NCI-H2029 treated with DMSO at 0.1 percent for 48 hours (cell line): ENCODE measurements at regions not wholly inside any gene's neighbourhood (a gene's known extent, or its start where the extent isn't known, plus 50 kb on each side); places are given as distances from the start of the nearest gene placed in this dataset.

ENCODE experiments used
- DNase-seq: peaks from one replicate; lab custom pipeline; 2025; lab: John Stamatoyannopoulos, UW

DNA sequence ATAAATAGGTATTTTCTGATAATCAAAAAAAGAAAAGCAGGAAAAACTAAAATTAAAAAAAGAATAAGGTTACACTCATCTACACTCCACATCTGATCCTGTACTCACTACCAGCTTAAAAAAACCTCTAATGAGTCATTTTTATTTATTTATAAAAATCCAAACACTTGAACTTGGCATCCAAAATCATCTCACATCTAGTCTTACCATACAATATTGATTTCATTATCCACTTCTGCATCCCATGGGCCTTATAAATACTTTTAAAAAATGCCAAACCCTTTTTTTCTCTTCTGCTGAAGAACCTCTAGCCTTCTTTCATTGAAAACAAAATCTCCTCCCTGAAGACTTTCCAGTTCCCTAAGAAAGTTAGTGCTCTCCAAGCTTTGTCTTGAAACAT is 109.7 kb downstream of the TMTC3 start:
- DNase-seq = no peak

DNA sequence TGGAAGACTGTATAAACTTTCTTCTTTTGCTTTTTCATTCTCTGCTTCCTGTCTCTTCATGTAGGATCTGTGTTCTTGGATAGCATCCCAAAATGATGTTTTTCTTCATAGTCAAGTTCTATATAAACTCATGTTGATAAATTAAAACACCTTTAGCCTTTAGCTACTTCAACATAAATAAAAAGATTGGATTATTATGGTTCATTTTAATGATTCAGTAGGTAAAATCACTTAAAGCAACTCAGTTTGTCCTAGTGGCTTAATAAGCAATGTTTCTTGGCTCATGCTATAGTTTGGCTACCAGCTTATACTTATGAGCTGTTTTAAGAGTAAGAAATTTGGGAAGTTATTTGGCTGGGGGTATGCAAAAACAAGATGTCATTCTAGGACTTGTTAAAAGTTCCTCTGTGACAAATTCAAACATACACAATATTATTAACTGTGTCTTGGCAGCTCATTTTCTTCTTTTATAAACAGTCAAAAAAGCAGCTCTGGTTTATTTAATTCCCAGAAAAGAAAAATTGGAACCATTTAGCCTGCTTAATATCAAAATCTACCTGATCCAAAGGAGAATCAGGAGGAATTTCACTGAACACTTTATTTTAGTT is 111.4 kb downstream of the TMTC3 start:
- no peak for DNase-seq

DNA sequence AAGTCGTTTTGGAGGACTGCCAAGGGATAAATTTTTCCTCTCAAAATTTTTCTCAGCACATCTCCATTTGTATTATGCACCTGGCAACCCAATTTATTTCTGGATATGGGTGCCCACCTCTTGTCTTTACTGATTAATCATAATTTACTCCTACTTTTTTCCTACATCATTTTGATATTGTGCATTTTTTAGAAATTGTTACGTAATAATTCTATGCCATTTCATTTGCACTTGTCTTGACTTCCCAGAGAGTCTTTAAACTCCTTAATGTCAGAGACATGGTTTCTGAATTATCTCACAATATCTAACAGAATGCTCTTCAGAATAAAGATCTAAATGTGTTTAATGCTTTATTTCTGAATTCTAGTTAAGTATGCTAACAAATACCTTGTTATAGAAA is 113.1 kb downstream of the TMTC3 start:
- no peak for DNase-seq

DNA sequence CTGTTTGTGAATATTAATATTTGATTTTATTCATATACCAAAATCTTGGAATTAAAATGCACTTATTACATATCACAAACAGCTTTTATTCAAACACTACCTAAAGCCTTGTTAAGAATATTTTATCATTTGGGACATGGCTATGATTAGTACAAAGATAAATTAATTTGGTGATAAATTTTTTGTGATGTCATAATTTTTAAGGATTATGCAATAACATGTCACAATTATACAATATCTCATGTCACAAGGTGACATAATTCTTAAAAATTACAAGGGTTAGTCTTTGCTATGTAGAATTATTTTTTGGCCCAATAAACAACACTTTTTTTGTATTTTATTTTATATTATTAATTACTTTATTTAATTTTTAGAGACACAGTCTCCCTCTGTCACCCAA is 113.7 kb downstream of the TMTC3 start:
- no peak for DNase-seq

DNA sequence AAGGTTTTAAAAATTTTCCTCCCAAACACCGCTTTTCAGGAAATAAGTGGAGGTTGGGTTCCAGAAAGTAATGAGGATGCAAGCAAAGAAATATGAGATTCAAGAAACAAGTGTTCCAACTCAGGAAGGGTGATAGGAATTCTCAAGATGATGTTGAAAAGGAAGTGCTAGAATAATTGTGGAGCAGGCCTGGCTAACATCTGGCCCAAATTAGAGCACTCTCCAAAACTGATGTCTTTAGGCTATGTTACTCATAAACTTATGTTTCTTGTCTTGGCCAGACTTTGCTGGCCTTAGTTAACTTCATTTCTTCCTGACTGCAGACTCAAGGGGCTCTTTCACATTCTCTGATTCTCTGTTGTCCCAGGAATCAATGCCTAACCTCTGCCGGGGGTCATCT is 116.3 kb downstream of the TMTC3 start:
- no peak for DNase-seq

DNA sequence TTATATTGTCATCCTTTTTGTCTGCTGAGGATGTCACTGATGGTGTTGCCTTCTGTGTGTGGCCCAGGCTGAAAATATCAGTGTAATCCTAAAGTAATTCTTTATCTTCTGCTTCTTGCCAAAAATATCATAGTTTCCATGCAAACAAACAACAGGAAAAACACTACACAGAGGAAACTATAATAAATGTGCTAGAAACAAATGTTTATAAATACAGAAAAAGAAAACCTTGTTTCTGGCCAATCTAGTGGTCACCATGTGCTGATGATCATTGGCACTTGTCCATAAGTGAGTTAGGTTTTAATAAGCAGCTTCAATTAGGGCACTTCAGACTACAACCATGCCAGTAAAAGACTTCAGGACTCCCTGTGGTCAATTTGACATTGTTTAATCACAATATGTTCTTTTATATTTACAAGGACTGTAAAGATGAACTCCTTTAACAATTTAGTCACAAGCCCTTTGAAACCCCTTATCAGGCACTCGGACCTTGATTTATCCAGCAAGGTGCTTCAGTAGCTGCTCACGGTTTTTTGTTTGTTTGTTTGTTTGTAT is 124.8 kb downstream of the TMTC3 start:
- no peak for DNase-seq

DNA sequence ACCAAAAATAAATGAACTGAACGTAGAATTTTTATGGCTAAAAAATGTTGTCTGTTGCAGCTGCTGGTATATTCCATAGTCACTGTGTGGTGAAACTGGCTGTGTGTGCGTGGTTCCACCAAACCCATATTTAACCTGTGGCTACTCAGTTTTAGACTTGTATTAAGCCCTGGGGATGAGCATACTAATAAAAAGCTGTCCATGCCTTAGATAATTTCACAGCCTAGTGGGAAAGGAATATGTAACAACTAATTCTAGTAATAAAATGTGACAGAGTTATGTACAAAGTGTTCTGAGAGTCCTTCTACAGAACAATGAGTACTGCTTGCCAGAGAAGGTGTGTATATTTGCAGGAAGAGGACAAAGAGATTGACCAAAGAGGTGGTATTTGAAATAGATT is 125.5 kb downstream of the TMTC3 start:
- no peak for DNase-seq

DNA sequence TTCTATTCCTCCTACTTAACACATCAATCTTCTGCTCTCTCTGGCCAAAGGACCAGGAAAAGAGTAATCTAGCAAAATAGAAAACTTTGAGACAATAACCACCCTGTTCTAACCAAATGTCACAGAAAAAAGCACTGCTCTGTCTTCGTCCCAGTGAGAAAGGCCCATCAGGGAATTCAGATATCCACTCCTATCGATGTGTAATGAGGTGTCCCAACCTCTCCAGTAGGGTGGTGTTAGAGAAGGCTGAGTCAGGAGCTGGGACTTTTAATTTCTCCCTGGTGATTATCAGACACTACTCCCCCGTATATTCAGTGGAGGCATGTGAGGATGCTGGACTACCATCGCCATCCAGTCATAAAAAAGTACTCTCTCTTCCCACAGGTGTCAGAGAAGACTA is 130.3 kb downstream of the TMTC3 start:
- no peak for DNase-seq

DNA sequence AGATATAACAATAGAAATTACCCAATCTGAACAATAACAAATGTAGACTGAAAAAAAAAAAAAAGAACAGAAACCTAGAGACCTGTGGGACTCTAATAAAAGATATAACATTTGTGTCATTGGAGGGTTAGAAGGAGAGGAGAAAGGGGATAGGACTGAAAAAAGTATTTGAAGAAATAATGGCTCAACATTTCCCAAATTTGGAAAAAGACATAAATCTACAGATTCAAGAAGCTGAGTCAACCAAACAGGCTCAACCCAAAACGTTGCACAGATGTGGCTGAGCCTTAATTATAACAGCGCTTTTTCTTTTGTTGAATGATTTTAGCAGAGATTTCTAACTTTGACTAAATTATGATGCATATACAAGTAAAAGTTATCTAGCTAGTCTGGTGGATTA is 131.3 kb downstream of the TMTC3 start:
- no peak for DNase-seq

DNA sequence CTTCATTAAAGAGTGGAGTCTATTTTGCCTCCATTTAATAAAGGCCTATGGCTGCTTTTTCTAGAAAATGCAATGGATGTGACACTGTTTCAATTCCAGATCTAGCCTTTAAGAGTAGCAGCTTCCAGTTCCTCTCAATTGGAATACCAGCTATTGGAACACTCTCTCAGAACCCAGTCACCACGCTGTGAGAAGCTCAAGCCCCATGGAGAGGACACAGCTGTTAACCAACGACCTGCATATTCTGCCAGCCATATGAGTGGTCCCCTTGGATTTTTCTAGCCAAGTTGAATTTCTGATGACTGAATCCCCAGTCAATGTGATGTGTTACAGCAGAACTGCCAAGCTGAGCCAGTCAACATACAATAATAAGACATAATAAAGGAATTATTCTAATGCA is 131.8 kb downstream of the TMTC3 start:
- no peak for DNase-seq

DNA sequence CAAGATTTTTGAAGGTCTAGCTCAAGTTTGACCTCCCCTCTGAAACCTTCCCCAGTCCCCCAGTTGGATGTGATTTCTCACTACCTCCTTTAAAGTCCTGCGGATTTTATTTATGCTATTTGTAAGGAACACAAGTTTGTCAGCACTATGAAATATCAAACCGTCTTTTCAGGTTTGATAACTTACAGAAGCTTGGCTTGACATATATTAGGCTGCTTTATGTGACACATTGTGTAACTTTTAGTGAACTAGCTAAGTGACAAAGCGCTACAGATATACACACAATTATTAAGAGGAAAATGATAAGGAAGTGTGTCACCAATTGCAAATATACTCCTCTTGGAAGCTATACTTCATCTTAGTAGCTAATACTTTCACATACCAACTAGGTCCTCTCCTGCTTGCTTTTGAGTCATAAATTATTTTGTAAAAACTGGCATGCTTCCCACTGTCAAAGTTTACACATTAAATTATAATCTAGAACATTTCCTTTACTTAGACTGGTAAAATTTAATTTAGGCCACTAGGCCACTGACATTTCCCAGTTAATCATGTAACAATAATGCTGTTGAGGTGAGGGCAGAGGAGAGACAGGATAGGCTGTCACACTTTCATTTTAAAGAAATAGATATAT is 149.5 kb downstream of the TMTC3 start:
- no peak for DNase-seq

DNA sequence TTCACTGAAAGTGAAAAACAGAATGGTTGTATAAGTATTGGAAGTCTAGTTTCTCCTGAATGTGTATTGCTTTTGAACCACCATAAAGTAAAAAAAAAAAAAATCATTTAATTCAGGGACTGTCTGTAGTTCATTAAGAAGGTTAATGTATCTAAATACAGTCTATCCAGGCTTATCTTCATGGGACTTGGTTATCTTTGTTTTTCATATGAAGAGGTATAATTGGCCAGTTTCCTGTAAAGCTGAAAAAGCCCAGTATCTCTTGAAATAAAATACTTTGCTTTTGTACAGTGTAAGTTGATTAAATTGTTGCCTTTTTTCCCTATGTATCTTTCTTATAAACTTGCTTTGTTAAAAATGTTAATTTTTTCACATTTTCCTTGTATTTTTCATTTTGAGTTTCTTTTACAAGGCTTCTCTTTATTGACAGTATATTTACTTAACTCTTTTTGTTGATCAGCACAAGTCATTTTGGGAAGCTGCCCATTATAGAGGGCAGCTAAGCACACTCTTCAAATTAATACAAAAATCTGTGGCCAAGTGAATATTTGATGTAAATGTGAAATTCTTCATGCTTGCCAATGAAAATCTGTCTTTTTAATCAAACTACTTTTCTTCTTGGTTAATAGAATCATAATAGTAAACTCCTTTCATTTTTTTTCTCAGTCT is 156.0 kb downstream of the TMTC3 start:
- DNase-seq = peak; percentile 56

DNA sequence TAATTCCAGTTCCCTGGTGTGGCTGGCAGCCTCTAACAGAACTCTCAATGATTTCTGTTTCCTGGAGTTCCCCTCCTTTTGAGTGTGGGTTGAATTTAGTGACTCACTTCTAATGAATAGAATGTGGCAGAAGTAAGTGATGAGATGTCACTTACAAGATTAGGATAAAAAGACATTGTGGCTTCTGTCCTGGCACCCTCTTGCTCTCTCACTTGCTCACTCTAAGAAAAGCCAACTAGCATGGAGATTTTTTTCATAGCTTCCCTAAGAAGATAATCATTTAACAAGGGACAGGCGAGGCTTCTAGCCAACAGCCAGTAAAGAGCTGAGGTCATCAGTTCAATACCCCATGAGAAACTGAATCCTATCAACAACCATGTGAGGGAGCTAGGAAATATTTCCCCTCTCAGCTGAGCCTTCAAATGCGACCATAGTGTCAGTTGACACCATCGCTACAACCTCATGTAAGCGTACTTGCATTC is 156.7 kb downstream of the TMTC3 start:
- peak; percentile 56 for DNase-seq

DNA sequence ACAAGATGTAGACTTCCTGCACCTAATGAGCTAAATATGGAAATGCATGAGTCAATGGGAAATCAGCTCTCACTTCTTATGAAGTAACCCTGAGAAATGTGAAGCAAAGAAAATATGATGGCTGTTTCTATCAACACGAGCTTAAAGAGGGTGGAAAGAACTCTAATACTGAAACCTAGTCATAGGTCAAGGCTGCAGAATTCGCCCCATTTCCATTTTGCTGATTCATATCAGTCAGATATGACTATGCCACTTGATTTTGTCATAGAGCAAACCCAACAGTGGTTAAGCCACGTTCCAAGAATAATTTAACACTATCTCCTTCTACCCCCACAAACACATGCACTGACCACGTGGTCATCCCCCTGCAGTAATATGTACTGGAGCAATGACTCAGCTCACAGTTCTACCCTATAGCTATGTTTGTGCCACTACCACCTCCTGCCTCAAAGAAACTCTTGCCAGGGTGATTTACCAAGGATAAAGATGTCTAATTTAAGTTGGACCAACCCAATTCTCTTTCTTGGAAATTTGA is 157.5 kb downstream of the TMTC3 start:
- DNase-seq = no peak

DNA sequence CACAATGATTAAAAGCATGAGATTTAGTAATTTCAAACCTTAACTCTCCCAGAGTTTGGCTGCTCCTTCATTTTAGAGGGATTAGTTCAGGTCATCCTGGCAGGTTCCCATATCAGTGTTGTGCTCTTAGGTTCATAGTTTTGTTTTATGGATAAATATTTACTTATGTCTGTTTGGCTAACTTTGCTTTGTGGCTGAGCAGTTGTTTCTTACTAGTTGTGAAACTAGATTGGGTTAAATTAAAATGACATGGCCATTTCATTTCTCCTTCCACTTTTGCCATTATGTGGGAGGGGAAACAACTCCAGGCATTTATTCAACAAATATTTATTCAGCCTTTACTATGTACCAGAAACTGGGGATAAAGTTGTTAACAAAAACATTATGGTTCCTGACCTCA is 158.8 kb downstream of the TMTC3 start:
- no peak for DNase-seq

DNA sequence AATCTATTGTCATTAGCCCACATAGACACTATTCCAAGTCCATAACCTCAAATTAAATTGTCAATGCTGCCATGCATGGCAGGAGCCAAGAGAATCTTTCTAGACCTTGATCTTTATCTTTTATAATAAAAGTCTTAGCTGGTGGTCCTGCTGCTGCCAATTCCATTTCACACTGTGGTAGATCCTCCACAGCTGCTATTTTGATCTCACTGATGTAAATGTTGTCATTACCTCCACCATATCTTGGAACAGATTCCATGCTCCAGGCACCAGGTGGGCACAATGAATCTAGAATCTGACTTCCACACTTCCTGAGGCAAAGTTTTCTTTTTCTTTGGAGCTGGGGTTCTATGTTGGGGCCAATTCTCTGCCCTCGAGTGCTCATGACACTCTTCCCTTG is 161.2 kb downstream of the TMTC3 start:
- no peak for DNase-seq

DNA sequence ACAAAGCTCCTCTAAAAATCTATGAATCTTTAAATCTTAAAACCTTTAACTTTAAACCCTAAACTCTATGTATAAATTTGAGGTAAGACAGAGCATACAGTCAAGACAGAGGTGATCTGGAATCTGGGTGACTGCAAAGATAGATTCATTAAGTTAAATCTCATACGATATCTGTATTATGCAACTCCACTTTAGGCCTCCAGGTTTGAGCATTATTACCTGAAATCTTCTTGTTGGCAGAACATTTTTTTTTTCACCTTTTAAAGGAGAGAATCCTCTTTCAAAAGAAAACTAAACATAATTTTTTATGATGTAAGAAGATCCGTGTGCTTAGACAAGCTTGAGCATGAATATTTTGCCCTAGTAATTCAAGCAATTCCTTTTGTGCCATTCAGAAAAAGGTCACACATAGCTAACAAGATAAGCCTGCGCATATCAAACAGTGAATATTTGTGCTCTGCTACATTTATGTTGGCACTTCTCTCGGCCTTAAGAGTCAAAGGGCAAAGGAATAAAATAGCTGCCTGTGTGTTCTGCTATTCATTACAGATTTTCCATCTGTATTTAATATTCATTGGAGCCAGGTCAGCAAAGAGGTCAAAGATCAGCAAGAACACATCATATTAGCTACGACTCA is 163.3 kb downstream of the TMTC3 start:
- no peak for DNase-seq

DNA sequence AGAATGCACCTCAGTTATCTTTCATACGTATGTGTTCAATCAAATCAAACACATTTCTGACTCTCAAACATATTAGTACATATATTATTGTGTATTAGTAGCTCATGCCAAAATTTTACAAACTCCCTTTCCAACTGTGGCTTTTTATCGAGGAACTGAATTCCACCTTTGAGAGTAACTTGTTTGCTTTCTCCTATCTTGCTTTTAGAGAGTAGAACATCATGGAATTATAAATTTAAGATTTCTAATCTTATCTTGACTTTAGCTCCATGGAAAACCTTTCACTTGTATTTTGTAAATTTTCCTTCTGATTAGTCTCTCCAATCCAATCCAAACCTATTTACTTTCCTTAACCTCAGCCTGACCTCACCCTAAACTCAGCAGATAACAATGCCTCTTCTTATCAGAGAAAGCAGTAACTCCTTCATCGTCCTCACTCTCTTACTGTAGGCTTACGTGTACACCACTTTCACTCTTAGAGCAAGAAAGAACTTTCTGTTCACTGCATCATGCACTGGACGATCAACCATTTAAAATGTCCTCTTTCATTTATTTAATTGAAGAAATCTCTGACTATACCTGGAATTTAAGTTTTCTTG is 164.5 kb downstream of the TMTC3 start:
- DNase-seq = no peak

DNA sequence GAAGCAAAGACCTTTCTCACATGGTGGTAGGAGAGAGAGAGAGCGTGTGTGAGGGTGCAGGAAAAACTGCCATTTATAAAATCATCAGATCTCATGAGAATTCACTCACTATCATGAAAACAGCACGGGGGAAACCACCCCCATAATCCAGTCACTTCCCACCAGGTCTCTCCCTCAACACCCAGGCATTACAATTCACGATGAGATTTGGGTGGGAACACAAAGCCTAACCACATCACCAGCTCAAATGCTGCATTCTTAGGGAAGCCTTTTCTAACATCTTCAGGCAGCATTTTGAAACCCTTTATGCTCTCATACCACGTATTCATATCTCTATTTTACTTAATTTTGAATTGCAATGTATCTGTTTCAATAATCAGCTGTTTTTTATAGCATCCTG is 165.9 kb downstream of the TMTC3 start:
- no peak for DNase-seq

DNA sequence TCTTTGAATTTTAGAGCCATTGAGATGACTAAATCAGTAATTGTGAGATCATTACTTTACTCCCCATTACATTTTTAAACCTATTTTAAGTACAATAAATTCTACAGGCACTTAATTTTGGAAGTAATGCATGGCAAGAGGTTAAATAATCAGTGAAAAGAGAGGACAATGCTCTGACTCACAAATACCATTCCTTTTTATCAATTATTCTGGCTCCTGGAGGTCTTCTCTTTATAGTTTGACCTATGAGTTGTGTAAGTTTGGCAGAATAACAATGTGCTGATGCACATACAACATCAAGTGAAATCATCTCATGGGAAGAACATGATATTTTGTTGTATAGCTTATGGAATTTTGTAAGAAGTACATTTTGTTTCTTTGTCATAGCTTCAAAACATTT is 166.7 kb downstream of the TMTC3 start:
- no peak for DNase-seq

DNA sequence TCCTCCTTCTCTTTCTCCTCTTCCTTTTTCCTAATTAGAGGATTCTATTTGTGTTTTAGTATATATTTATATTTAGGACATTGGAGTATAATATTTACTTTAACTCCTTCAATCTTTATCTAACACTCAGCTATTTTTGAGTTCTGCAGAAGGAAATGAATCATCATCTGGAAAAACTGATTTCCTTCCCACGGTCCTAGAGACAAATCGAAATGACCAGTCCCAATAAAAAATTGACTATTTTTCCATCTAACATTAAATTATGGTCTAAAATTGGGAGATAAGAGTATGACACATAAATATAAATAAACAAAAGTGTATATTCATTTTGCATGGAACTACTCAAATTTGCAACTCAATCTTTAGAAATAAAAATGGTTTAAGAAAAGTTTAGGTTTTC is 167.4 kb downstream of the TMTC3 start:
- DNase-seq = no peak

DNA sequence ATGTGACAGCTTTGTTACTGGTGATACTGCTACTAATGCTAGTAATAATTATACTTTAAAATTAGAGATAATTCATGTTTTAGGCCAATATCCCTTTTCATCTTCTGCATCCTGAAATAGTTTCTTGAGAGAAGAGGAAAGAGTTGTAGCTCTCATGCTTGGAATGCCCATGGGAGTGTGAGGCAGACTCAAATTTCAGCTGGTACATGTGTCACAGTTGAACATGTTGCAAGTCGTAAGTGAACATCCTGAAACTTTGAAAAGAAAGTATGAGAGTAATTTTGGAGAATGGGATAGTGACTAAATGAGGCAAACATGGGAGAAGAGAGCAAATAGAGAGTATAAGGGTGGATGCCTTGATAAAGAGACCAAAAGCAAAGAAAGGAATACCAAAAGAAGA is 168.0 kb downstream of the TMTC3 start:
- no peak for DNase-seq
